GM23248 (cell line): ENCODE measurements at regions not wholly inside any gene's neighbourhood (a gene's known extent, or its start where the extent isn't known, plus 50 kb on each side); places are given as distances from the start of the nearest gene placed in this dataset.

Source experiments
- EZH2 ChIP-seq: fragments of 200-600 bp; sonication (generic); IDR thresholded peaks from 2 replicates; pipeline ENCODE4 v1.6.1; 2018; ENCODE audit warnings: antibody characterized with exemption, mild to moderate bottlenecking; ENCODE audit not compliant: insufficient read depth, poor library complexity, severe bottlenecking
- EZH2phosphoT487 ChIP-seq: fragments of 200-600 bp; sonication (generic); IDR thresholded peaks from 2 replicates; pipeline ENCODE4 v1.6.1; 2018; ENCODE audit warnings: antibody characterized with exemption, moderate library complexity, mild to moderate bottlenecking, low read depth; ENCODE audit not compliant: insufficient read depth

GRCh38 chr12:76265424-76266180 lies 82.6 kb downstream of the BBS10 start:
- TF ChIP-seq EZH2: no peak
- no peak for TF ChIP-seq EZH2phosphoT487
